ENCODE measurements at regions not wholly inside any gene's neighbourhood (a gene's known extent, or its start where the extent isn't known, plus 50 kb on each side); places are given as distances from the start of the nearest gene placed in this dataset.

DNA sequence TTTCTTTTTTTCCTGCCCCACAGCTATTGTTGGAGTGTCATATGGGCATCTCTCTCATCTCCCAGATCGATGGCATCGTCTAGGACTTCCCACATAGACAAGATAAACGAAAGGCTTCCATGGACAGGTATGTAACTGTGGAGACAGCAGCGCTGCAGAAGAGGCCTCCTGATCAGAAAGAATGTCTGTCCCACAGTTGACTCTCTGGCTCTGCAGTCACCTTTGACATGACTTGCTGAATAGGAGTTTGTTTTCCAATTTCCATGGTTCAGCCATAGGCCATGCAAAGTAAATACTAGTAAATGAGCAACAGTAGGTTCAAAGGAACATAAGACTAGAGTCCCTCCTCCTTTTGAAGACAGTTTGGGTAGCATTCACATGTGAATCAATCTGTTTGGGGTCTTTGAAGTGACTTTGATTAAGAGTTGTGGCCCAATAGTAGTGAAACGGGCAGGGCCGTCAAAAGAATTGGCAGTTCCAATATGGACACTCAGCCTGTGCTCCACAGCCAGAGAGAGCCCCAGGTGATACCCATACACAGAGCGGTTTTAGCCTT, 134.7 kb upstream of the IFNGR1 start:
- DNase-seq (ENCODE audit: low read depth in 2 of 2): no peak

DNA sequence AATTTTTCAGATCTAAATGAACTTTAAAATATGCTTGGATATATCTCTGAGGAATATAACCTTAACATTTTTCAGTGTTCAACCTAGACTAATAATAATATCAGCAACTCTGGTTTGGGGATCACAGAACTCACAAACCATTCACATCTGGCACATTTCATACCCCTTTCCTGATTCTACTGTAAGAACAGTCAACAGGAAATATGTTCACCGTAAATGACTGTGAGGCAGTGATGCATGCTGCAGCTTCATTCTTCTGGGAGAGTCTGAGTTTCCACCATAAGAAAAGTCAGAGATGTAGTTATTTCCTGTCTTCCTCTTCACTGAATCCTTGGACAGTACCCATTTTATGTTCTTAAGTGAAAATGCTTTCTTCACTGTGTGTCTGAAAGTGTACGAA, 134.2 kb upstream of the IFNGR1 start:
- DNase-seq (ENCODE audit: low read depth in 2 of 2): no peak

DNA sequence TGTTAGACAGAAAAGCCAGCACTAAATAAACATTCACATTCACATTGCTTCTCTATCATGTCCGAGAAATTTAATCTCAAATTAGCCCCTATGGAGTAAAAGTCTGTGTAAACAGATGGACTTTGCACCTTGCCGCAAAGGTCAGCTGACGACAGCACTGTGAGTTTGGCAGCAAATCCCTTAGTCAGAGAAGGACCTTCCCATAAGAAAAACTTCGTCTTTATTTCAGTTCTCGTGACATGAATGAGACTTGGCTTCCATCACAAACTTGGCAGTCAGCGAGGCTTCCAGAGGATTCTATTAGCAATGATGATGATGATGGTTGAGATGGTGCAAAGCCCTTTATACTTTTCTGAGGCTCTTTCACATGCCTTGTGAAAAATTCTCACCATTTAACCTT, 133.7 kb upstream of the IFNGR1 start:
- DNase-seq (ENCODE audit: low read depth in 2 of 2): no peak

DNA sequence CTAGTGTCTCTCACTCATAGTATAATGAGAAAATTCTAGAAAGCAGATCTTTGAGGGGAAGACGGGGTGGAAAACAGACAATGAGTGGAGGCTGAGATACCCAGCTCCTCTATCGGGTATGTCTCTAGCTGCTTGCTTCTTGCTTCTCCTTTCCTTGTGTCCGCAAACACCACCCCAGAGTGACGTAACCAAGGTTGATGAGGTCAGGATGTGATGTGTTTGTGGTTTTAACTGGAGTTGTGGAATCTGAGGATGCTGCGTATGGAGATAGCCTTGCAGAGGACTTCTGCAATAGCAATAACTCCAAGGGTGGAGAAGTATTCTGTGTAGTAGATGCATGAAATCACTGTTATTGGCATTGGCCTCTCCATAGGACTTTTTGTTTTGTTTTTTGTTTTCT, 132.7 kb upstream of the IFNGR1 start:
- DNase-seq (ENCODE audit: low read depth in 2 of 2): no peak

DNA sequence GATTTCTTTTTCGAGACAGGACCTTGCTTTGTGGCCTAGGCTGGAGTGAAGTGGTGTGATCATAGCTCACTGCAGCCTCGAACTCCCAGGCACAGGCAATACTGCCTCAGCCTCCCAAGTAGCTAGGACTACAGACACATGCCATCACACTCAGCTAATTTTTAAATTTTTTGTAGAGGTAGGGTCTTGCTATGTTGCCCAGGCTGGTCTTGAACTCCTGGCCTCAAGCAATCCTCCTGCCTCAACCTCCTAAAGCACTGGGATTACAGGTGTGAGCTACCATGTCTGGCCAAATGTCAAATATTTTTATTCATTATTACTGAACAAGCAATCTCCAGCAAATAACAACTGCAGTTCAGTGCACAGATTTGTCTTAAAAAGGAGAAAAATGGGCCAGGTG, 131.7 kb upstream of the IFNGR1 start:
- DNase-seq (ENCODE audit: low read depth in 2 of 2): no peak

DNA sequence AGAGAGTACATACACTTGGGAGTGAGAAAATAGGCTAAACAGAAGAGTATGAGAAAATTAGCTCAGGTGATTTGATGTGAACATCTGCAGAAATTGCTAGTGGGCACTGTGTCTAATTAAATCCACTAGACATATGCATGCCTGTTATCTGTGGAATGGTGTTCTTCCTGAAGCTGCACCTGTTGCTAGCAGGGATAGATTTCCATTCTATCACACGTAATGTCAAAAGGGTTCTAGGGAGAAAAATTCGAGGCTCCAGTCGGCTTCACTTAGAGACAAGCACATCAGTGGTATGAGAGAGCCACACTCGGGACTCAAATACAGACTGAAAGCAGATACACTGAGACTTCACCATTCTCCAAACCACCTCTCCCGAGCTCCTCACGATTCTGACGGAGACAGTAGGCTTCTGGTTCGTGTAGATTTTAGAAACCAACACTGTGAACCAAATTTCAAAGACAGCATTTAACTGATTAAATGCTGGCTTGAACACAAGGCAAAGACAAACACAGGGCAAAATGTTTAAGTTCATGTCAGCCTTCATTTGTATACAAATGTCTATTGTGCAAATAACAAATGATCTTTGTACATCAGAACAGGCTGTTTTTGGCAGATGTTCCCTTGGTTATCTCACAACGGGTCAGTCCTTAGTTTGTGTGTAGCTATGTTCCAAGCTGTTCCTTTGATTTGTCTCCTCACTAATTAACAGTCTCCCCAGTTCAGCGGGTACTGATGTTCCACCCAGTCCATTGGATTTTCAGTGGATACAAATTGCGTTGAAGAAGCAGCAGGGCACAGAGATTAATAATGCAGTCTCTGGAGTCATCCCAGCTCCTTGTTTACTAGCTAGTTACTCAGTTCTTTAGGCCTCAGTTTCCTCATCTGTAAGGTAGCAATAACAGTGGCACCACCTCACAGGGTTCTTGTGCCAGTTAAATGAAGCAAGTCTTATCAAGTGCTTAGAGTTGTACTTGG, 131.0 kb upstream of the IFNGR1 start:
- no peak for DNase-seq (ENCODE audit: low read depth in 2 of 2)

DNA sequence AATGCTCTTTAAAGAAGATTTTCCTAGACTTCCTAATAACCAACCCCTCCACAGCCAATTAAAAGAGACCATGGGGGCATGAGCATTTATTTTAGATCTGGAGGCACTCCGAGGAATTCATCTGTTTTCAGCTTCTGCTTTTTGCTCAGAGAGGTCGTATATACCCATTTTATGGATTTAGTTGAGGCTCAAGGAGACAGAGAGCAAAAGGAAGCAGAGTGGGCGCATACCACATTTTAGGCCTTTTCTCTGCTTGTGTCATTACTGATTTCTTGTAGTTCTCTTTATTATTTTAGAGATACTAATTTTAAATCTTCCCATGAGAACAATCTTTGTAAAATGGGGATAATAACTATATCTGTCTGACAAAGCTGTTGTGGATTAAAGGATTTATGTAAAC, 129.6 kb upstream of the IFNGR1 start:
- no peak for DNase-seq (ENCODE audit: low read depth in 2 of 2)

DNA sequence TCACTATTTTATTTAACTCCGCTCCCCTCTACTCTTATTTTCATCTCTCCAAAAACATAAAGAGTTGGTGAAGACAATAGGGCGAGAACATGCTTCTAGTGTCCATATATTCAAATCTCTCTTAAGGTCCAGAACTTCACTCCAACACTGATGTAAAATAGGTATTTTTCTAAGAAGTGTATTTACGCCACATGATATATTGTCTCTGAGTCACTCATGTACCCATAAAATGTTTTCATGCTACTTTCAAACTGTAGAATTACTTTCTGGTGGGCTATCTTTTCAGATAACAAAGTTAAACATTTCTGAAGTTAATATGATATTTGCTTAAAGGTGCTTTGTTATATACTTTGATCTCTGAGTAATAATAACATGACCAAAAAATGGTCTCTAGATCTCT, 124.1 kb upstream of the IFNGR1 start:
- no peak for DNase-seq (ENCODE audit: low read depth in 2 of 2)

DNA sequence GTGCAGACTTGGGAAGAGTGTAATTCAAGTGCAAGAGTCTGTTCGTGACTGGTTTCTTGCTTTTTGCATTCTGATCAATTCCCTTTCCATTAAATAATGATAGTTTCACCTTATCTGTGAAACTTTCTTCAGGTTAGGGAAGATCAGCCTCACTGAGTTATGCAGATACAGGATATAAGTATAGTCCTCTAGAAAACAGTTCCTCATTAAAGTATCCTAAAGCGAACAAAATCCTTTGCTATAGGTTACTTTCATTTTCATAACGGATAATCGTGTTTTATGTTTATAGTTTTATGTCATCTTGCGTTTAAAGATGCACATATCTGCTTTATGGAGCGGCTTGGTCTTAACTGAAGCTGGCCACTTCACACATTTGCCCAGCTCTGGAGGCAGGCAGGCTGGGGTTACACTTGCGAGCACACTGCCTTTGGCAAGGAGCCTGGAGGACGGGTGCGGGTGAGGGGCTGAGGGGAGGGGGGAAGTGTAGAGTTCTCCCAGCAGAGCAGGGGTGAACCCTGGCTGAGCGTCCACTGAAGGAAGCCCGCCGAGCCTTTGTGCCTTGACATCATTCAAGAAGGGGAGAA, 123.5 kb upstream of the IFNGR1 start:
- DNase-seq (ENCODE audit: low read depth in 2 of 2): no peak

DNA sequence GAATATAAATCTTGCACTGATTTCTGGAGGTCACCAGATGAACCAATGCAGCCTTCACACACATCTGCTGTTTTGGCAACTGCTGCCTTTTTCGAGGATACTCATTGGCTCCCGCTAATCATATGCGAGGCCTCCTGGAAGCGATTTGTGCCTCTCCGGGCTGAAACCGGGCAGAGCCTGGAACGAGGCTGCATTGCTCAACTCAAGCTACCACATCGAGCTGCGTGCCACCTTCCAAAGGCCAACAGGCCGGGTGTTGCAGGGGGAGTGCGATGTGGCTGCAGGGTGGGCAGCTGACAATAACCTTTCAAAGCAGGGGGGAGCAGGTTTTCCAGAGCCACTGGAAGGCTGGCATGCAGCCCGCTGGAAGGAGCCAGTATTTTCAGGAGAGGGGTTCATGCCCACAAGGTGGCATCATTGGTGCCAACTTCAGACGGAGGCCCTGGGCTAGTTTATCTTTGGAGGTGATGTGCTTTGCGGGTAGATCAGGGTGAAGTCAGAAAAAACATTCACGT, 122.6 kb upstream of the IFNGR1 start:
- DNase-seq (ENCODE audit: low read depth in 2 of 2): peak; percentile 9 to 29

DNA sequence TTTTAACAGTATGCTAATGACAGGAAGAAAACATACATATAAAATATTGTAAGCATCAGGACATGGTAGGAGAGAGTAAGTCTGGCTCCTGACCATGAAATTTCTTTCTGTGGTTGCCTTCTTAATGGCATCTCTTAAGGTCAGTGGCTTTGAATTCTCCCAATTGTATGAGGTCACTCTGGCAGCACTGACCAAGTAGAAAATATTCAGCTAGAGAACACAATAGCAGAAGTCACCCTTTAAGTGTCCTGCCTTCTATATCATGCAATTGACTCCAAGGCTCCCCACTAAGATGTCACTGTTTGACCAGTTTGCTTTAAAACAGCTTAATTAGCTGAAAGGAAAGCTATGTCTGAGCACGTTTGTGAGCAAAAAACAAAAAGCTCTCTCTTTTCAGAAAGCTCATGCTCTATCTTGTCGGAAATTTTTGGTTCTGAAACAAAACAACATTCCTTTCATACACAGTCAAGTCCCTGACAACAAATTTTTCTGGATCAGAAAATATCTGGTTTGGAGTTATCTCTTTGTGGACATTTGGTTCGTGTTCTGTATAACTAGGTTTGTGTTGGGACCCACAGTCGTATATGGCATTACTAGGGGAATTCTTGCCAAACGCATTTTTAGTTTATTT, 120.9 kb upstream of the IFNGR1 start:
- no peak for DNase-seq (ENCODE audit: low read depth in 2 of 2)

DNA sequence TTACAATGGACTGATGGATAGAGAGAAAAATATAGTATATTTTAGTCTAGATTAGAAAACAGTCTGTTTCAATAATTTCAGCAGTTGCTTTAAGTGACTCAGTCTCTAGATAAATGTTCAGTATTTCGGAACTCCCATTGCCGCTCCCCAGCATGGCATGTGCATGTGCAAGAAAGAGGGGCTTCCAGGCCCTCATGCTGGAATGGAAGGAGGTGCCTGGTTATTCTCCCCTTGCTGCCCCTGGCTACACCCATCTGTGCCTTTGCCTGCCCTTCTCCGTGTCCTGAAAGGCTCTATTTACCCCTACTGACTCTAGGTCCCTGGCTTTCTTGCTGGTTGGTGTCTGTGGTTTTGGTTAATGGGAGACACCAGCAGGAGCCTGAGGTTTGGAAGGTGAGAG, 115.7 kb upstream of the IFNGR1 start:
- no peak for DNase-seq (ENCODE audit: low read depth in 2 of 2)

DNA sequence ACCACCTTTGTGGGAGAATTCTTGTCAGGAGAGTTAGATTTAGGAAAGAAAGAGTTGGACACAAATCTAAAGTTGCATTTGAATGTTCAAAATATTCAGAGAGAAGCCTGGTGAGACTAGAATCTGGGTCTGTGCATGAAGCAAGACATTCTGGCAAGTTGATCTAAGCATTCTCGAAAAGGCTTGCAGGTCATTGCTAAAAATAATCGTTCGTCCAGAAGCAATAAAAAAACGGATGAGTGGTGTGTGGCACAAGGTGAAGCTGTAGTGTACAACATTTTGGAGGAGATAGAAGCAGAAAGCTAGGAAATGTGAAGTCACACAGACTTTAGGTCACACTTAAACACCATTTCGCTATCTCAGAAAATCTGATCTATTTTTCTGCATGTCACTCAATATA, 114.9 kb upstream of the IFNGR1 start:
- no peak for DNase-seq (ENCODE audit: low read depth in 2 of 2)

DNA sequence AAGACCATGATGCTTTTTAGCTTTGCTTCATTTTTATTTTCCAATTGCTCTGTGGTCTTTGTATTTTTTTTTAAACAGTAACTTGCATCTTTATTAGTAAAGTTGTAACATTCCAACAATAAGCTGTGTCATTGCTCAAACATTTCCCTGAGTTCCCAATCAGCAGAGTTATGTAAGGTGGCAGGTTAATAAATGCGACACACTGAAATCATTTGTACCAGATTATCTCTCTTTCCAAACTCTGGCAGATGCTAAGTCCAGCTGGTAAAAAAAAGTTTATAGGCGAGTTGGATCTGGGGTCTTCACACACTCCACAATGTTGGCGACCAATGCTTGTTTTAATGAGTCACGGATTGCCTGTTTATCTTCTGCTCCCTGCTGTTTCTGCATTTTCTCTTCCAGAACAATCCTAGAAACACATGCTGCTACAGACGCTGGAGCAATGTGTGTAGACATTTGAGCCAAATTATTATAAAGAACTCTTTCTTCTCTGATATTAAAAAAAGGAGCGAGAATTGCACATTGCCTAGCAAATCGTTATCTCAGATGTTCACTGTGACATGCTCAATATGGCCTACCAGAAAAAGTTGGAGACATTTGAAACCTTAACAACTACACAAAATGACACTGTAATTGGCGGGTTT, 113.6 kb upstream of the IFNGR1 start:
- no peak for DNase-seq (ENCODE audit: low read depth in 2 of 2)

DNA sequence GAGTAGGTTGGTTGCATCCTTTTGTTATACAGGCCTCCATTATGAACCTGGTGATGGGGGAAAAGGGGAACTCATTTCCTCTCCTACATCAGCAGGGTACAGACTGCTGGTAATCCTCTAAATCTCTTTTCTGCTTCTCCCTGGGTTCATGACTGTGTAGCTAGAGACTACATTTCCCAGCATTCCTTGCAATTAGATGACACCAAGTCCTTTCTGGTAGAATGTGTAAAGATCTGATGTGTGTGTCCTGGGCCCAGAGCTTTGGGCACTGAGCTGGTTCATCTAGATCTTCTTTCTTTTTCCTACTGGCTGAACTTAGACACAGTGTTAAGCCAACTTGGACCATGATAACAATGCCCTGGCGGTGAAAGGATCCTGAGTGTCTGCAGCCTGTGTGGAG, 104.7 kb upstream of the IFNGR1 start:
- DNase-seq (ENCODE audit: low read depth in 2 of 2): no peak

DNA sequence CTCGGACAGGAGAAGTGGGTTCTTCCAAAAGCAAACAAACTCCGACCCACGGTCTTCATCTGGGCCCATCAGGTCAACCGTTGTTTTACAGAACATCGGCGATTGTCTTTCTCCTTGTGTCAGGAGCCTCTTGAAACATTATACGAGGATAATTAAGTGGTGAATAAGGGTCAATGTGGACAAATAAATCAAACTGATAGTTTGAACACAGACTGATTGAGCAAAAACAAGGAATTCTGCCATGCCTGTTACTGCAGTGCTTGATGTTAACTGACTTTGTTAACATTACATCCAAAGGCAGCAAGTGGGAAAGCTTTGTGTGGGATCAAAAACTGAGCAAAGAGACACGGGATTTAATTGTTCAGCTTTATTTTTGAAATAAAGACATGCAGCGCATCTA, 101.1 kb upstream of the IFNGR1 start:
- no peak for DNase-seq (ENCODE audit: low read depth in 2 of 2)

DNA sequence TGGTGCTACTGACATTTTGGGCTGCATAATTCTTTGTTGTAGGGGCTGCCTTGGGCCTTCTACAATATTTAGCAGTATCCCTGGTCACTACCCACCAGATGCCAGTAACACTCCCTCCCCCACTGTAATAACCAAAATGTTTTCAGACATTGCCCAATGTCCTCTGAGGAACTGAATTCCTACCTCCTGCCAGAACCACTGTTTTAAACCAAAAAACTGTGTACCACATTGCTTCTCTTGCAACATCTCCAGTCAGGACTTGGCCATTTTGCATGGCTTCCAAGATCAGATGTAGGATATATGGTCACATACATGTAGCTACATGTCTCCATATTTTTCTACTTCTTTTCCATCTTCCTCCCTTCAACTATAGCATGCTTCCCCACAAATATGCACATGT, 97.4 kb upstream of the IFNGR1 start:
- no peak for DNase-seq (ENCODE audit: low read depth in 2 of 2)

DNA sequence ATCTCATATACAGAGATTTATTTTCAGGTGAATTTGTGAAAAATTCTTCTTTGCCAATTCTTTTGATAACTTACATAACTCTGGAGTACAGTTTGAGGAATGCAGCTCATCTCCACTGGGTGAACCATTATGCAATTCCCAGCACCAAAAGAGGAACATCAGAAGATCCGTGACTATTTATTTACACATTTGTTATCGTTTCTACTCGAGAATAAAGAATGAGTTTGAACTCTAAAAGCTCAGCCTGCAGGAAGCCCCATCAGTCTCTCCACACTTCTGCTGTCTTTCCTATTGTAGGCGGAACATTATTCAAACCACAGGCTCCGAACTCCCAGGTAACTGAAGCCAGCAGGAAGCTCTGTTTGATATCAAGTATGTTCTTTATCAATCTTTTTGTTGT, 95.9 kb upstream of the IFNGR1 start:
- no peak for DNase-seq (ENCODE audit: low read depth in 2 of 2)

DNA sequence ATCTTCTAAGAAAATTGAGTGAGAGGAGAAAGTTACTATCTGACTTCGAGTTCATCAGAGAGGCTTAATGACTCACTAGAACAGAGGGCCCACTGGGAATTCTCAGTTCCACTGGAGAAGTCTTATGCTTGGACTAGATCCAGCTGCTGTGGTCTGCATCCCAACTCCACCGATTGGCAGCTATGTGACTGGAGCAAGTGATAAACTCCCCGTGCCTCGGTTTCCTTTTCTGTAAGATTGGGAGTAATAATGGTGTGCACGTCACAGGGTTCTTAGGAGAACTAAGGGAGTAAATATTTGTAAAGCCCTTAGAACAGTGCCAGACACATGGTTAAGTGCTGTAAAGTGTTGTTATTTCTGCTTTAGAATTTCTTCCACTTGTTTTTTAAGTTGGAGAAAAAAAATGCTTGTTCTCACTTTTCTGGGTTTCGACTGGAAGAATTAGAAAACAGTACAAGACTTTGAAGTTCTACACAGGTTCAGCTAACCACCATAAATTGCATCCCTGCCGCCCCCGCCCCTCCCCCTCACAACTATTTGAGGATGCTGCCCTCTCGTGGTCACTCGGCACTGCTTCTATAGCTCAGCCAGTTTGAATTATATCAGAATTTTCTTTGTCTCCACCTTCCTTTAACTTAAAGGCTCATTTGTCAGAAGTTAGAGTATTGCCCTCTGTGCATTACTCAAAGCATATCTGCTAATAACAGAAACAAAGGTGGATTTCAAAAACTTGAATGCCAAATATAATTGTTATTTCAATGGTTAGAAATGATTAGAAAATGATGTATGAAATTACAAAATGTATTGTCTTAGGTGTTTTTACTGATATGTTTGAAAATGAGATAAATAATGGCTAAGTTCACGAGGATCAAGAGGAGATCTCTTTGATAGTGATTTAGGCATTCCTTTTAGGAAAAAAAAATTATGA, 95.0 kb upstream of the IFNGR1 start:
- peak; percentile 24 to 54 for DNase-seq (ENCODE audit: low read depth in 2 of 2)

DNA sequence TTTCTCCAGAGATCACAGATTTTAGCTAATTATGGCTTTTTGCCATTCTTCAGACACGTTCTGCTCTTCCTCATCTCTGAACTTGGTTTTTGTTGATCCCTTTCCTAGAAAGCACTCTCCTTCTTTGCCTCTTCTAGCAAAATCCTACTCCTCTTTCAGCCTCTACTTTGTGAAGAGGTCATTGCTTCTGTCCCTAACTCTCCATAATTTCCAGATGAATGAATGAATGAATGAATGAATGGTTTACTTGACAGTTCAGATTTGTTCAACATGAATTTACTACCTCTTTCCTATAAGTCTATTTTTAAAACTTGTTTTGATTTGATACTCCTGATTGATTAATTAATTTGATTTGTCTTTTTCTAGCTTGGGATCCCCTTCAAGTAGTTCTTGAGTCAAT, 94.0 kb upstream of the IFNGR1 start:
- no peak for DNase-seq (ENCODE audit: low read depth in 2 of 2)

DNA sequence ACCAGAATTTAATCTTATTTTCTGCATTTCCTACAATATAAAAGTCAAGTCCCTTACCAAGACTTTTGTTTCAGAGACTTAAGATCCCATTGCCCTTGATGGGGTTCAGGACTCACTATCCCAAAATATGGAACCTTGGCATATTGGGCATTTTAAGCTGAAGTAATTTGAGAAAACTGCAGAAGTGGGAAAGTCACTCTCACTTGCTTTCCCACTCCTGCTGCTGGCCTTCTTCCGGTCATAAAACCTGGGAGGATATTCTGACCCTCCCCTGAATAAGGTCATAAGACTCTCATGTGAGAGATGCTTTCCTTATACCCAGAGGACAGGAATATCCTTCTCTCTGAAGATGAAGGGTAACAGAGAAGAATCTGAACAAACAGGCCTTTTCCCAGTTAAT, 92.8 kb upstream of the IFNGR1 start:
- DNase-seq (ENCODE audit: low read depth in 2 of 2): no peak

Data from stimulated activated CD4-positive, alpha-beta T cell treated with anti-CD3 and anti-CD28 coated beads, Interleukin-1b, Interleukin-23, amount 100 ng/mL, for 1 hour (primary cell).